WERI-Rb-1 (cell line): ENCODE measurements at regions not wholly inside any gene's neighbourhood (a gene's known extent, or its start where the extent isn't known, plus 50 kb on each side); places are given as distances from the start of the nearest gene placed in this dataset.

ENCODE experiments used
- DNase-seq: peaks from one replicate; pipeline ENCODE4 v3.0.0-alpha.2; 2020
- H3K27ac ChIP-seq: fragments of 250-450 bp; sonication (Bioruptor Pico); 2 replicates; pipeline ENCODE4 v1.5.1; 2020; ENCODE audit warnings: mild to moderate bottlenecking, moderate library complexity
- H3K27me3 ChIP-seq: fragments of 250-450 bp; sonication (Bioruptor Pico); 2 replicates; pipeline ENCODE4 v1.5.1; 2021; ENCODE audit warnings: mild to moderate bottlenecking, low read depth, moderate library complexity; ENCODE audit not compliant: insufficient read depth, severe bottlenecking
- H3K36me3 ChIP-seq: fragments of 250-450 bp; sonication (Bioruptor Pico); 2 replicates; pipeline ENCODE4 v1.5.1; 2020; ENCODE audit warnings: mild to moderate bottlenecking, moderate library complexity
- H3K4me3 ChIP-seq: 2 replicates; pipeline ENCODE4 v1.5.1; 2011; ENCODE audit warnings: low read depth, mild to moderate bottlenecking, control low read depth, low read length
- H3K9me3 ChIP-seq: fragments of 250-450 bp; sonication (Bioruptor Pico); 2 replicates; pipeline ENCODE4 v1.5.1; 2021; ENCODE audit warnings: mild to moderate bottlenecking, moderate library complexity; ENCODE audit not compliant: severe bottlenecking
- CTCF ChIP-seq: IDR thresholded peaks from 2 replicates; pipeline ENCODE4 v1.5.1; 2011; ENCODE audit warnings: low read depth, mild to moderate bottlenecking, control low read depth, inconsistent platforms, low read length

DNA sequence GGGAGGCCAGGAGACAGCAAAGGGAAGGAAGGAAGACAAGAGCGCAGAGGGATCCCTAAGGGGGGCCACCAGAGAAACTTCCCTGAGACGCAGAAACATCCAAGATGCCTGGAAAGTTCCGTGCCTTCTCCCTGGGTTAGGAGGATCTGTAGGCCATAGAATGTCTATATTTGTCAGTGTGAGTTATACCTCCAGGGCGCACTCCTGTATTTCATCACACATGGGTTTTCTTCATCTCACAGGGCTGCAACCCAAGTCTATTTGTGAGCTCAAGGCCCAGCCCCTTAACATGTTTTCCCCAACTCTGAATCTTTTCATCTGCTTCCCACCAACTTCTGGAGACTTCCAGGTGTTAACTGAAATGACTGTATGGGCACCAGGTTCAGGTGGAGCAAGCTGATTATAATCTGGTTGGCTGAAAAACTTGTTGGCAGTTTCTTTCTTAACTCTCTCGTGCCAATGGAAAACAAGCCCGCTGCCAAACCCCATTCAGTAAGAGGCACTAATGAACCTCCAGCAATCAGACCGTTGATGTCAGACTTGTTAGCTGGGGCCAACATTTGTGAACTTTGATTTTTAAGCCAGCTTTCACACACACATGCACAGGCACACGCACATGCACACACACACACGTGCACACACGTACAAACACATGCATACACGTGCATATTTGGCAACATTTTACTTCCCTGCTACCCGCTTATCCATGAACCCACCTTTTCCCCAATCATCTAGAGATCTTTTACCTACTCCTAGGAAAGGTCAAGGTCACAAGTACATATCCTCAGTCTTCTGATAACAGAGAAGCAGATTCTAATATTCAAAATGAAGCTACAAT is 247.5 kb upstream of the GMDS start:
- no peaks in the 10 kb centered on the region for H3K9me3 ChIP-seq
- no peak overlapping the region for H3K27ac ChIP-seq
- H3K36me3 ChIP-seq, result no peaks in the 10 kb centered on the region
- no peak for TF ChIP-seq CTCF
- no peak for DNase-seq
- peaks cover 90% of the 10 kb centered on the region for H3K27me3 ChIP-seq
- H3K4me3 ChIP-seq, result no peak overlapping the region

DNA sequence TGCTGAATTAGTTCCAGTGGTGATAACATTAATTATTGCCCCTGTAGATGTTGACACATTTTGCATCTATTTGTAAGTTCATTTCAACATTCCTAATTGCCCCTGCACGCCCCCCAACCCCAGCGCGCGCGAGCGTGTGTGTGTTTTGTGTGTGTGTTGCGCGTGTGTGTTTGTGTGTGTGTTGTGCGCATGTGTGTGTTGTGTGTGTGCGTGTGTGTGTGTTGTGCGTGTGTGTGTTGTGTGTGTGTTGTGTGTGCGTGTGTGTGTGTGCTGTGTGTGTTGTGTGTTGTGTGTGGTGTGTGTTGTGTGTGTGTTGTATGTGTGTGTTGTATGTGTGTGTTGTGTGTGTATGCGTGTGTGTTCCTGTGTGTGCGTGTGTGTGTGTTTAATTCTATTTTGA is 245.7 kb upstream of the GMDS start:
- Histone ChIP-seq H3K9me3 (no peaks in the 10 kb centered on the region), H3K36me3 (no peaks in the 10 kb centered on the region), H3K4me3 (no peak overlapping the region), H3K27ac (no peak overlapping the region), H3K27me3 (peaks cover 88% of the 10 kb centered on the region)
- DNase-seq, result no peak
- no peak for TF ChIP-seq CTCF

- no peak for TF ChIP-seq CTCF
- Histone ChIP-seq H3K4me3 (no peak overlapping the region), H3K9me3 (peaks cover 12% of the 10 kb centered on the region), H3K36me3 (no peaks in the 10 kb centered on the region), H3K27me3 (peaks cover 88% of the 10 kb centered on the region), H3K27ac (no peak overlapping the region)
- no peak for DNase-seq
Observed at GRCh38 chr6:2488578-2488977, 243.2 kb upstream of the GMDS start.

DNA sequence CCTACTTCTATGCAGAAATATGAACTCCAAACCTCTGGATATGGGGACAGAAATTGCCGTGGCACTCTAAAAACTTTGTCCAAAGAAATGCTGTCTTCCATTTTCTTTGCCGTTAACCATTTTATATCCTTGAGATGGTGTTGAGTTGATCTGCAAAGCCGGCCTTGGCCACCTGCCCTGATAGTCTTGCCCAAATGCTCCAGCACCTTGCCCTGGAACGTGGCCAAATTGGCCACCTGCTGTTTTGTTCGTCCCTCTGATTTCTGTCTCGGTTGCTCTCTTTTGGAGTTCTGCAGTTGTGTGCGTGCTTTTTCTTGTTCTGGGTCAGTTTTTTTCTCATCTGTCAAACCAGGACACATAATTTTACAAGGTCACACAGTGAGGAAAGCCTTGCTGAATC is 239.7 kb upstream of the GMDS start:
- no peak for TF ChIP-seq CTCF
- peaks cover 91% of the 10 kb centered on the region for H3K27me3 ChIP-seq
- H3K36me3 ChIP-seq, result no peaks in the 10 kb centered on the region
- H3K4me3 ChIP-seq, result no peak overlapping the region
- peaks cover 25% of the 10 kb centered on the region for H3K9me3 ChIP-seq
- no peak overlapping the region for H3K27ac ChIP-seq
- no peak for DNase-seq

DNA sequence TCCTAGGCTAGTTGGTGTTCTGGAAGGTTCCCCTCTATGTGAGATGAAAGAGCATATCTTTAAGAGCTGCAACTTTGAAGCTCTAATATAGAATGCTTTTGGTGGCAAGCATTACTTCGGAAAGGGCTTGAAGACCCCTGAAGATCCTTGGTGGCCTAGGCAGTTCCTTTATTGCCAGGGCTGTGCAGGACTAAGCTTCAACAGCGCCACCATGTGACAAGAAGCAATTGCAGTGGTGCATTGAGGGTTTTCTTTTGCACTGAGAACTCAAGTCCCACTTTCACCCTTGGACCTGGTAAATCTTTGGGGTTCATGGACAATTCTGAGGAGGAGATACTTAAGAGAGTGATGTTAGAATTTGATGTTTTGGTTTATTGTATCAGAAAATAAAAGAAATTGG is 237.4 kb upstream of the GMDS start:
- DNase-seq, result no peak
- peak; percentile 48 for TF ChIP-seq CTCF
- H3K9me3 ChIP-seq, result peaks cover 25% of the 10 kb centered on the region
- peaks cover 92% of the 10 kb centered on the region for H3K27me3 ChIP-seq
- no peak overlapping the region for H3K27ac ChIP-seq
- H3K36me3 ChIP-seq, result no peaks in the 10 kb centered on the region
- H3K4me3 ChIP-seq, result no peak overlapping the region

GRCh38 chr6:2481307-2481706 is 235.9 kb upstream of the GMDS start:
- TF ChIP-seq CTCF, result no peak
- no peak overlapping the region for H3K27ac ChIP-seq

More at GRCh38 chr6:2481307-2481706, 235.9 kb upstream of the GMDS start:
- H3K36me3 ChIP-seq, result no peaks in the 10 kb centered on the region
- peaks cover 25% of the 10 kb centered on the region for H3K9me3 ChIP-seq
- H3K27me3 ChIP-seq, result peaks cover 94% of the 10 kb centered on the region
- DNase-seq, result no peak
- no peak overlapping the region for H3K4me3 ChIP-seq
